GM18507 (cell line): ENCODE measurements at regions not wholly inside any gene's neighbourhood (a gene's known extent, or its start where the extent isn't known, plus 50 kb on each side); places are given as distances from the start of the nearest gene placed in this dataset.
"Not testable (repeated sequence)": the region's sequence is repeated elsewhere in the genome, so short reads cannot be mapped to it uniquely, and the experiment has no call there.

Experiments
- DNase-seq: peaks from one replicate; pipeline ENCODE4 v3.0.0; 2011; ENCODE audit warnings: low read depth; ENCODE audit not compliant: insufficient read length; ENCODE audit errors: extremely low spot score
- FAIRE-seq: peaks from 2 replicates; lab custom pipeline; 2011; peaks lifted over from hg19 to GRCh38; lab: Jason Lieb, UNC

- no peak for DNase-seq
- no peak for FAIRE-seq
Measured at GRCh38 chr5:24222876-24223275, 421.9 kb downstream of the CDH10 start.

DNA sequence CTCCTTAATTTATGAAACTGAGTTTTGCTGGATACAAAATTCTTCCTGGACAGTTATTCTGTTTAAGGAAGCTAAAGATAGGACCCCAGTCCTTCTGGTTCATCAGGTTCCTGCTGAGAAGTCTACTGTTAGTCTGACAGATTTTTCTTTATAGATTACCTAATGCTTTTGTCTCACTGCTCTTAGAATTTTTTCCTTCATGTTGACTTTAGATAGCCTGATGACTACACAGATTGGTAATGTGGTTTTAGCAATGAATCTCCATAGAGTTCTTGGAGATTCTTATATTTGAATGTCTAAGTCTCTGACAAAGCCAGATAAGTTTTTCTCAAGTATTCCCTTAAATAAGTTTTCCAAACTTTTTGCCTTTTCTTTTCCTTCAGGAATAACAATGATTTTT lies 419.7 kb downstream of the CDH10 start:
- no peak for DNase-seq
- FAIRE-seq, result no peak

DNA sequence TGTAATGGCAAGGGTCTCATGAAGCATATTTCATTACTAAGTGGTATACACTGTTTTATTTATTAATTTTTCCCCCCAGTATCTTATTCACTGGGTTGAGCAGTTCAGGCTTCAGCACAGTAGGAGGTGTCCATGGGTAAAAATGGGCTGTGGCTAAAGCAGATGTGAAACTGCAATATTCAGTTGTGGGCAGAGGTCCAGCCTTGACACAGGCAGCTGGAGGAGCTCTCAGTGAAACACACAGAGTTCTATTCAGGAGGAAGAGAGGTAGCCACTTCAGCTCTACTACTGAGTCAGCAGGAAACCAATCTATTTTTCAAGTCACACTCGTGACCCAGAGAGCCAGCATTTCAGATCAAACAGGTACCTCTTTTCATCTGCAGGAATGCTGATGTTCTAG lies 418.3 kb downstream of the CDH10 start:
- DNase-seq (no peak), FAIRE-seq (no peak)

- DNase-seq, FAIRE-seq: not testable (repeated sequence)
Measured at GRCh38 chr5:24227881-24228280, 416.9 kb downstream of the CDH10 start.

DNA sequence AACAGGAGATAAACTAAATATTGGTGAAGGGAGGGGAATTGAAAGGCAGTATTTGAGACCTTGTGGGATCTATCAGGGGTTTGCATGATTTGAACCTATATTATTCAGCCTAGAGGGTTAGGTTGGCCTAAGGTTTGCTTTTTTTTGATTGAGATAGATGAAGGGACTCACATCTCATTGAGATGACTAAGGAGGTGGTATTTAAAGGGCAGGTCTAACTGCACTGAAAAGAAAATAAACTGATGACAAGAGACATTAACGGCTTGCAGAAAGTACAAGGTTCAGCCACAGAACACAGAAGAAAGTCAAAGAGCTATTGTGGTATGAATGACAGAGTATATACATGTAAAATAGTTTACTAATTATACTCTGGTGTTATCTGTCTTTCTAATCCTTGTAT lies 412.7 kb downstream of the CDH10 start:
- DNase-seq, result no peak
- FAIRE-seq, result no peak

GRCh38 chr5:24232929-24233498 lies 411.8 kb downstream of the CDH10 start:
- no peak for FAIRE-seq
- no peak for DNase-seq

GRCh38 chr5:24235946-24236345 lies 408.8 kb downstream of the CDH10 start:
- DNase-seq (no peak), FAIRE-seq (no peak)

- DNase-seq (no peak), FAIRE-seq (no peak)
Measured at GRCh38 chr5:24245821-24246220, 399.0 kb downstream of the CDH10 start.

DNA sequence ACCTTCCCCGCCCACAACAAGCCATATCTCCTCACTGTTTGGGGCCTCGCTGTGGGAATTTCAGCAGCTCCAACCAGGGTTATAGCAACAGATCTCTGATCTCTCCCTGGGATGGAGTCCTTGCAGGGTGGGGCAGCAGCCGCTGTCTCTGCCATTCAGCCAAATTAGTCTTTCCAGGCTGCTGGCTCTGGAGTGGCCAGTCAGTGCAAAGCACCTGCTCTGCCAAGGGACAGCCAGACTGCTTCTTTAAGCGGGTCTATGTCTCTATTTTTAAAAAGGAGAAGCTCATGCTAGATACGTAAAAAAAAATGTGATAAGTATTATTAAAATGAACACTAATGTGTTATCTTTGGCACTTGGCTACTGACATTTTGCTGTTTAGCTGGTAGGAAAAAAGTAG lies 380.2 kb downstream of the CDH10 start:
- FAIRE-seq (no peak), DNase-seq (no peak)

GRCh38 chr5:24265306-24265705 lies 379.5 kb downstream of the CDH10 start:
- FAIRE-seq, result no peak

GRCh38 chr5:24268482-24269056 lies 376.2 kb downstream of the CDH10 start:
- FAIRE-seq (no peak), DNase-seq (no peak)

More at GRCh38 chr5:24265306-24265705, 379.5 kb downstream of the CDH10 start:
- no peak for DNase-seq

- DNase-seq, result not testable (repeated sequence)
Measured at GRCh38 chr5:24271702-24272118, 373.1 kb downstream of the CDH10 start.

DNA sequence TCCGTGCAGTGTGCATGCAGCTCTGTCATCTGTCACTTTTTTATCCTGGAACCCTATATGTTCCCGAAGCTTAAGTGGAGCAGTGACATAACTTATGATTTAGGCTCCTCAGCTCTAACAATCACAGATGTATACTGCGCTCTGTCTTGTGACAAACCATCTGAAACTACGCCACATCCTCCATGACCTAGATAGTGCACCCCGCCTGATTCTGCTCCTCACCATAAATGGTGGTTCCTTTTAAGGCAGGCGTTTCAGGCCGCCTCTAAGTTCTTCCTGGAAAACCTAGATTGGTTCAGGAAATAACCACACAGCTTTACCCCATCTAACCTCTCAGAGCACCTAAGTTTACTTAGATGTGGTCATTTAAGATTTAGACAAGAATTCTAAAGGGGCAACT lies 372.0 kb downstream of the CDH10 start:
- FAIRE-seq, result no peak
- DNase-seq, result no peak

More at GRCh38 chr5:24271702-24272118, 373.1 kb downstream of the CDH10 start:
- FAIRE-seq, result not testable (repeated sequence)

GRCh38 chr5:24280215-24280614 lies 364.6 kb downstream of the CDH10 start:
- no peak for DNase-seq
- no peak for FAIRE-seq

DNA sequence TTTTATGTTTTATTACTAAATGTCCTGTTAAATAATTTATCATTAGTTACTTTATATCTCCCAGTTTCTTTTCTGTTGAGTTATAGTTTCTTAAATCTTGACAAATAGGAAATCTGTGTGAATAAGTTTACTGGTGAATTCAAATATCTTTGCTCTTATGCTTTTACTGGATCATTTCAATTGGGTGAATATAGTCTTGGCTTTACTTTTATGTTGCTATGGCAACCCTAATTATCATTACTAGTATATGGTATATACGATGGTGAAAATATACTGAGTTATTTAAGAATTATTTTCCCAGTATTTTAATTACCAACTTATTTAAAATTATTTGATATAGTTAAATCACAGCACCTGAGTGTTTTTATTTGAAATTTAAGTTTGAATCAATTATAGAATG lies 363.0 kb downstream of the CDH10 start:
- no peak for FAIRE-seq
- DNase-seq, result no peak

DNA sequence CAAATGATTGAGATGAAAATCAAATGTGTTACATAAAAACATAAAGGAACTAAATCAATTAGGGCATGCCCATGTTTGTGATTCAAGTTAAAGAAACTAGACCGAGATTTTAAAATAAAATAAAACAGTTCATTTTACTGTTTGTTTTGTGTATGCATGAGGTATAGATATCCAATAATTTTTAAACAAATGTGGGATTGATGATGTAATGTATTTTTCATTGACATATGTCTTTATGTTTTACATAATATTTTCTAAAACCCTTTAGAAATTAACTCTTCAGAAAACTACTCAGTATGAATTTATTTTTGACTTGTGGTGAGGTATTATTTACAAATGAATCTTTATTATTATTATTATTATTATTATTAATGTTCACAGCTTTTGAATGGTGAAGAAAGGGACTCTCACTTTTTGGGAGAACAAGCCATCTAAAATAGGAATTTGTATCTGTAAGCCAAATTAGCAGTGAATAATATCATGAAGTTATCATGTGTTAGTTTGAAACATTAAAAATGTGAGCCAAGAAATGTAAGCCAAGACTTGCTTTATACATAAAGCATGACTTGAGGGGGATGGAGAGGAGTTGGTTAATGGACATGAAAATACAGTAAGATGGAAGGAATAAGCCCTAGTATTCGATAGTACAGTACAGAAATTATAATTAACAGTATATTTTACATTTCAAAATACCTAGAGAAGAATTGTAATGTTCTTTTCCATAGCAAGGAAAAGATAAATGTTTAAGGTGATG lies 355.0 kb downstream of the CDH10 start:
- DNase-seq (no peak), FAIRE-seq (no peak)

GRCh38 chr5:24290536-24290935 lies 354.2 kb downstream of the CDH10 start:
- DNase-seq (no peak), FAIRE-seq (no peak)

- no peak for FAIRE-seq
- DNase-seq, result no peak
Measured at GRCh38 chr5:24291916-24292315, 352.9 kb downstream of the CDH10 start.

GRCh38 chr5:24294333-24294732 lies 350.4 kb downstream of the CDH10 start:
- FAIRE-seq, result no peak
- DNase-seq, result no peak

DNA sequence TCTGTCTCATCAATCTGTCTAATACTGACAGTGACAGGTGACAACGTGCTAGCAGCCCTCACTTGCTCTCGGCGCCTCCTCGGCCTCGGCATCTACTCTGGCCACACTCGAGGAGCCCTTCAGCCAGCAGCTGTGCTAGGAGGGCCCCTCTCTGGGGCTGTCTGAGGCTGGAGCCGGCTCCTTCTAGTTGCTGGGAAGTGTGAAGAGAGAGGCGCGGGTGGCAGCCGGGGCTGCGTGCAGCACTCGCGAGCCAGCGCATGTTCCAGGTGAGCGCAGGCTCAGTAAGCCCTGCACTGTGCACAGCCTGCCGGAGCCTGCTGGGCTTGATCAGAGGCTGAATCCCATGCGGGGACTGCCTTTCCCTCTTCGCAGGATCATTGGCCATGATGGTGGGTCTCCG lies 330.7 kb downstream of the CDH10 start:
- DNase-seq (no peak), FAIRE-seq (no peak)

GRCh38 chr5:24320643-24321042 lies 324.1 kb downstream of the CDH10 start:
- FAIRE-seq (no peak), DNase-seq (no peak)
